Middle frontal gyrus (tissue), 1 donor: ENCODE measurements at regions not wholly inside any gene's neighbourhood (a gene's known extent, or its start where the extent isn't known, plus 50 kb on each side); places are given as distances from the start of the nearest gene placed in this dataset.
A peak's percentile ranks its signal among the peaks of the same experiment; 100 is the strongest.

Source experiments
- DNase-seq: peaks from one replicate; pipeline ENCODE4 v3.0.0-alpha.2; 2015; ENCODE audit warnings: low spot score; ENCODE audit errors: extremely low spot score

- no peak for DNase-seq
Measured at GRCh38 chr4:89665662-89666061, 171.3 kb downstream of the SNCA start.

- DNase-seq = no peak
Measured at GRCh38 chr4:89664521-89664920, 172.4 kb downstream of the SNCA start.

- DNase-seq = no peak
Measured at GRCh38 chr4:89661173-89661899, 175.6 kb downstream of the SNCA start.

GRCh38 chr4:89660444-89661172, 176.4 kb downstream of the SNCA start:
- DNase-seq = no peak

- DNase-seq = no peak
Measured at GRCh38 chr4:89658701-89659024, 178.3 kb downstream of the SNCA start.

- DNase-seq = peak; percentile 48
Measured at GRCh38 chr4:89657931-89658700, 178.8 kb downstream of the SNCA start.

- no peak for DNase-seq
Measured at GRCh38 chr4:89653012-89653411, 183.9 kb downstream of the SNCA start.

- DNase-seq = no peak
Measured at GRCh38 chr4:89645482-89645881, 191.5 kb downstream of the SNCA start.

GRCh38 chr4:89641367-89641687, 195.6 kb downstream of the SNCA start:
- no peak for DNase-seq

GRCh38 chr4:89640620-89641366, 196.2 kb downstream of the SNCA start:
- no peak for DNase-seq

GRCh38 chr4:89639395-89639794, 197.6 kb downstream of the SNCA start:
- DNase-seq = no peak

GRCh38 chr4:89625599-89626293, 211.2 kb downstream of the SNCA start:
- DNase-seq = no peak

GRCh38 chr4:89619206-89619962, 217.6 kb downstream of the SNCA start:
- DNase-seq = no peak

- DNase-seq = no peak
Measured at GRCh38 chr4:89618151-89618550, 218.8 kb downstream of the SNCA start.

GRCh38 chr4:89617317-89617716, 219.6 kb downstream of the SNCA start:
- no peak for DNase-seq

GRCh38 chr4:89616382-89616781, 220.6 kb downstream of the SNCA start:
- DNase-seq = no peak

- DNase-seq = no peak
Measured at GRCh38 chr4:89615051-89615450, 221.9 kb downstream of the SNCA start.

GRCh38 chr4:89614155-89614554, 222.8 kb downstream of the SNCA start:
- DNase-seq = no peak

GRCh38 chr4:89610236-89610635, 226.7 kb downstream of the SNCA start:
- no peak for DNase-seq

- DNase-seq = no peak
Measured at GRCh38 chr4:89609756-89610155, 227.2 kb downstream of the SNCA start.
